IMR-90 (cell line): ENCODE measurements at regions not wholly inside any gene's neighbourhood (a gene's known extent, or its start where the extent isn't known, plus 50 kb on each side); places are given as distances from the start of the nearest gene placed in this dataset.

ENCODE experiments used
- ATAC-seq: fragments of 200-7000 bp; cut with Tn5 transposase; 2 replicates; pipeline ENCODE4 v1.9.1; 2020; ENCODE audit warnings: low read depth, mild to moderate bottlenecking, moderate library complexity
- BruUV-seq: library from RNA; stranded (reverse); fragments of 400-500 nt; replicated peaks from 2 replicates; lab custom pipeline; 2021; lab: Mats Ljungman, UMichigan
- CTCF ChIA-PET: fragments of 300-600 bp; formaldehyde crosslinking; extraction: SDS; loops from one replicate; lab custom pipeline; 2021; ENCODE audit warnings: antibody characterized with exemption; lab: Yijun Ruan, JAX
- POLR2A ChIA-PET: fragments of 300-600 bp; sonication (Branson Sonifier 250); formaldehyde crosslinking; loops from one replicate; lab custom pipeline; 2022; ENCODE audit warnings: antibody characterized with exemption; ENCODE audit not compliant: unreplicated experiment; lab: Charles Lee
- DNase-seq: peaks from one replicate; pipeline ENCODE4 v3.0.0; 2013
- H2AFZ ChIP-seq: replicated peaks from 2 replicates; pipeline ENCODE3; 2013; ENCODE audit warnings: low read length, mild to moderate bottlenecking; ENCODE audit not compliant: poor library complexity
- H2AK5ac ChIP-seq: 2 replicates; pipeline ENCODE4 v1.6.1; 2013; ENCODE audit warnings: low read depth, low read length, inconsistent platforms
- H2AK9ac ChIP-seq: replicated peaks from 2 replicates; pipeline ENCODE3; 2013; ENCODE audit warnings: mild to moderate bottlenecking, low read depth, low read length, moderate library complexity; ENCODE audit not compliant: poor library complexity
- H2BK120ac ChIP-seq: 2 replicates; pipeline ENCODE4 v1.6.1; 2013; ENCODE audit warnings: low read depth, low read length, inconsistent platforms
- H2BK15ac ChIP-seq: 3 replicates; pipeline ENCODE4 v1.6.1; 2013; ENCODE audit warnings: low read depth, low read length, inconsistent platforms
- H2BK20ac ChIP-seq: 2 replicates; pipeline ENCODE4 v1.6.1; 2013; ENCODE audit warnings: low read depth, mild to moderate bottlenecking, inconsistent platforms, low read length, moderate library complexity
- H2BK5ac ChIP-seq: 2 replicates; pipeline ENCODE4 v1.6.1; 2013; ENCODE audit warnings: mild to moderate bottlenecking, low read depth, low read length, inconsistent platforms; ENCODE audit not compliant: poor library complexity, severe bottlenecking
- H3K14ac ChIP-seq: replicated peaks from 2 replicates; pipeline ENCODE4 v1.6.1; 2013; ENCODE audit warnings: low read depth, low read length, inconsistent platforms
- H3K18ac ChIP-seq: 2 replicates; pipeline ENCODE4 v1.6.1; 2013; ENCODE audit warnings: low read depth, low read length, control low read depth
- H3K23ac ChIP-seq: 2 replicates; pipeline ENCODE4 v1.6.1; 2013; ENCODE audit warnings: low read depth, low read length, inconsistent platforms
- H3K27ac ChIP-seq: 2 replicates; pipeline ENCODE4 v1.5.1; 2013; ENCODE audit warnings: mild to moderate bottlenecking, control low read depth, low read length; ENCODE audit not compliant: insufficient read depth
- H3K27me3 ChIP-seq: 2 replicates; pipeline ENCODE4 v1.6.1; 2013; ENCODE audit warnings: low read length; ENCODE audit not compliant: control insufficient read depth, insufficient read depth
- H3K36me3 ChIP-seq: 2 replicates; pipeline ENCODE4 v1.6.1; 2013; ENCODE audit warnings: low read length, mixed read lengths; ENCODE audit not compliant: control insufficient read depth, insufficient read depth
- H3K4ac ChIP-seq: 2 replicates; pipeline ENCODE4 v1.6.1; 2013; ENCODE audit warnings: low read depth, low read length, inconsistent platforms
- H3K4me1 ChIP-seq: 2 replicates; pipeline ENCODE4 v1.6.1; 2013; ENCODE audit warnings: low read length, mixed read lengths; ENCODE audit not compliant: control insufficient read depth, insufficient read depth
- H3K4me2 ChIP-seq: 2 replicates; pipeline ENCODE4 v1.6.1; 2013; ENCODE audit warnings: low read depth, mild to moderate bottlenecking, control low read depth, low read length, moderate library complexity
- H3K4me3 ChIP-seq: 2 replicates; pipeline ENCODE4 v1.5.1; 2013; ENCODE audit warnings: low read depth, mild to moderate bottlenecking, control low read depth, low read length, moderate library complexity; ENCODE audit not compliant: insufficient read depth
- H3K56ac ChIP-seq: 2 replicates; pipeline ENCODE4 v1.6.1; 2013; ENCODE audit warnings: low read length, inconsistent platforms; ENCODE audit not compliant: insufficient read depth; ENCODE audit errors: extremely low read depth
- H3K79me1 ChIP-seq, 2 experiments: 2 replicates each; pipeline ENCODE4 v1.6.1; 2013; ENCODE audit warnings: low read length in 2 of 2, inconsistent platforms in 1 of 2, low read depth in 1 of 2
- H3K9ac ChIP-seq: 2 replicates; pipeline ENCODE4 v1.6.1; 2013; ENCODE audit warnings: low read depth, low read length, control low read depth
- H3K9me1 ChIP-seq: 2 replicates; pipeline ENCODE4 v1.6.1; 2013; ENCODE audit warnings: low read length, inconsistent platforms; ENCODE audit not compliant: insufficient read depth
- H3K9me3 ChIP-seq: 2 replicates; pipeline ENCODE4 v1.6.1; 2013; ENCODE audit warnings: low read length; ENCODE audit not compliant: control insufficient read depth, insufficient read depth
- H4K20me1 ChIP-seq: 2 replicates; pipeline ENCODE4 v1.6.1; 2013; ENCODE audit warnings: low read length, inconsistent platforms; ENCODE audit not compliant: insufficient read depth
- H4K5ac ChIP-seq: 2 replicates; pipeline ENCODE4 v1.6.1; 2013; ENCODE audit warnings: mild to moderate bottlenecking, low read depth, low read length, control low read depth
- H4K8ac ChIP-seq, 2 experiments: 2 replicates each; pipeline ENCODE4 v1.6.1; 2013; ENCODE audit warnings: low read depth in 2 of 2, low read length in 2 of 2, control low read depth in 1 of 2, inconsistent platforms in 1 of 2
- H4K91ac ChIP-seq: 2 replicates; pipeline ENCODE4 v1.6.1; 2013; ENCODE audit warnings: low read depth, low read length, inconsistent platforms; ENCODE audit not compliant: insufficient read depth
- BHLHE40 ChIP-seq: fragments of 150-350 bp; IDR thresholded peaks from 2 replicates; pipeline ENCODE4 v1.6.1; 2016; ENCODE audit warnings: mild to moderate bottlenecking, low read depth, low read length
- CEBPB ChIP-seq: IDR thresholded peaks from 2 replicates; pipeline ENCODE4 v1.6.1; 2012; ENCODE audit warnings: low read depth, low read length, improper control_type of control experiment
- CHD1 ChIP-seq: IDR thresholded peaks from 2 replicates; pipeline ENCODE4 v1.6.1; 2012; ENCODE audit warnings: low read depth, low read length, improper control_type of control experiment
- CTCF ChIP-seq: conservative IDR thresholded peaks from 2 replicates; pipeline ENCODE4 v1.5.1; 2012; ENCODE audit warnings: mild to moderate bottlenecking, low read depth, low read length, improper control_type of control experiment
- ELK1 ChIP-seq: fragments of 150-350 bp; IDR thresholded peaks from 2 replicates; pipeline ENCODE4 v1.6.1; 2016; ENCODE audit warnings: low read depth, mild to moderate bottlenecking, low read length, moderate library complexity, borderline replicate concordance
- FOS ChIP-seq: fragments of 150-350 bp; IDR thresholded peaks from 2 replicates; pipeline ENCODE4 v1.6.1; 2016; ENCODE audit warnings: low read depth, low read length
- MAFK ChIP-seq: IDR thresholded peaks from 2 replicates; pipeline ENCODE4 v1.6.1; 2012; ENCODE audit warnings: low read depth, low read length, improper control_type of control experiment
- MAZ ChIP-seq: IDR thresholded peaks from 2 replicates; pipeline ENCODE4 v1.6.1; 2012; ENCODE audit warnings: low read depth, mild to moderate bottlenecking, low read length, improper control_type of control experiment, moderate library complexity, borderline replicate concordance
- MXI1 ChIP-seq: IDR thresholded peaks from 2 replicates; pipeline ENCODE4 v1.6.1; 2012; ENCODE audit warnings: low read depth, mild to moderate bottlenecking, low read length, moderate library complexity, borderline replicate concordance
- NFE2L2 ChIP-seq: fragments of 150-350 bp; IDR thresholded peaks from 2 replicates; pipeline ENCODE4 v1.6.1; 2016; ENCODE audit warnings: low read depth, mild to moderate bottlenecking, low read length
- POLR2A ChIP-seq: IDR thresholded peaks from 2 replicates; pipeline ENCODE4 v1.6.1; 2012; ENCODE audit warnings: mild to moderate bottlenecking, low read depth, low read length
- RAD21 ChIP-seq: IDR thresholded peaks from 2 replicates; pipeline ENCODE4 v1.6.1; 2012; ENCODE audit warnings: low read length, improper control_type of control experiment
- RCOR1 ChIP-seq: IDR thresholded peaks from 2 replicates; pipeline ENCODE4 v1.6.1; 2012; ENCODE audit warnings: mild to moderate bottlenecking, low read length, improper control_type of control experiment; ENCODE audit not compliant: insufficient replicate concordance
- RFX5 ChIP-seq: IDR thresholded peaks from 2 replicates; pipeline ENCODE4 v1.8.0; 2012; ENCODE audit warnings: low read depth, mild to moderate bottlenecking, low read length, moderate library complexity
- SMC3 ChIP-seq: fragments of 150-350 bp; IDR thresholded peaks from 2 replicates; pipeline ENCODE4 v1.6.1; 2016; ENCODE audit warnings: low read depth, mild to moderate bottlenecking, antibody characterized with exemption, low read length, moderate library complexity
- USF2 ChIP-seq: fragments of 150-350 bp; IDR thresholded peaks from 2 replicates; pipeline ENCODE4 v1.6.1; 2017; ENCODE audit warnings: mild to moderate bottlenecking, antibody characterized with exemption, low read length, low read depth
- WGBS, 2 experiments: methylation state at CpG; one replicate each; pipeline versions ENCODE4 v1.1.5 to v1.1.7; 2013; ENCODE audit warnings: missing lambda C conversion rate in 2 of 2; ENCODE audit not compliant: insufficient read length in 1 of 2; ENCODE audit errors: extremely low coverage in 2 of 2; 5-methylcytosine and 5-hydroxymethylcytosine counted together
- dilution Hi-C: fragments of 300-500 bp; cut with HindIII; formaldehyde crosslinking; loops from one replicate; pipeline ENCODE4 v1.14.3; 2018; ENCODE audit warnings: low sequenced_read_pairs; ENCODE audit not compliant: unreplicated experiment
- in situ Hi-C: fragments of 300-500 bp; cut with MboI; formaldehyde crosslinking; loops from 3 replicates; pipeline ENCODE4 v1.14.3; 2019; ENCODE audit warnings: low sequenced_read_pairs, inconsistent platforms, mixed read lengths
- intact Hi-C: fragments of 100-400 bp; cut with micrococcal nuclease; formaldehyde crosslinking; loops from 2 replicates; pipeline ENCODE4 v1.10.0; 2022

GRCh38 chr7:25625306-25625992 is 397.2 kb upstream of the NPVF start:
- BruUV-seq: no TSS peak
- H3K9me3 ChIP-seq: no peaks in the 10 kb centered on the region
- H3K4ac ChIP-seq: no peak overlapping the region
- CTCF ChIA-PET: no interaction called here
- no peak overlapping the region for H2BK120ac ChIP-seq
- H3K18ac ChIP-seq: no peak overlapping the region; the same call in 1 of the 2 replicates
- no peak overlapping the region for H4K5ac ChIP-seq
- H2AK9ac ChIP-seq: no peak overlapping the region
- in situ Hi-C loops (no loop called here), dilution Hi-C loops (no loop called here), intact Hi-C loops (no loop called here)
- no peak overlapping the region for H3K27ac ChIP-seq
- H3K4me3 ChIP-seq: no peak overlapping the region
- H3K23ac ChIP-seq: no peak overlapping the region
- no peaks in the 10 kb centered on the region for H4K20me1 ChIP-seq
- H3K14ac ChIP-seq: no peak overlapping the region
- no peak overlapping the region for H2BK5ac ChIP-seq
- H2AFZ ChIP-seq: no peak overlapping the region
- H3K4me1 ChIP-seq: no peaks in the 10 kb centered on the region
- ATAC-seq (no peak), DNase-seq (no peak)
- no peak overlapping the region for H3K9ac ChIP-seq
- no CpG with 5 or more reads among the region's 5 CpGs for WGBS, 2 experiments
- H3K56ac ChIP-seq: no peak overlapping the region
- no peak overlapping the region for H2BK15ac ChIP-seq
- H4K8ac ChIP-seq: no peak overlapping the region
- H3K79me1 ChIP-seq: no peaks in the 10 kb centered on the region
- H2AK5ac ChIP-seq: no peak overlapping the region
- H4K91ac ChIP-seq: no peak overlapping the region
- H3K27me3 ChIP-seq: no peaks in the 10 kb centered on the region
- H3K36me3 ChIP-seq: no peaks in the 10 kb centered on the region
- H3K4me2 ChIP-seq: no peak overlapping the region
- POLR2A ChIA-PET: no interaction called here
- H2BK20ac ChIP-seq: no peak overlapping the region
- TF ChIP-seq MAZ: no peak
- no peak for TF ChIP-seq ELK1
- no peak for TF ChIP-seq NFE2L2
- no peak for TF ChIP-seq CHD1
- no peak for TF ChIP-seq MAFK
- no peak for TF ChIP-seq RFX5
- no peak for TF ChIP-seq MXI1
- TF ChIP-seq RAD21: no peak
- no peak for TF ChIP-seq POLR2A
- TF ChIP-seq FOS: no peak
- no peak for TF ChIP-seq CTCF
- TF ChIP-seq USF2: no peak
- no peak for TF ChIP-seq BHLHE40
- TF ChIP-seq CEBPB: no peak
- no peak for TF ChIP-seq RCOR1
- no peak for TF ChIP-seq SMC3
- H3K9me1 ChIP-seq: no peaks in the 10 kb centered on the region
